Activated B cell treated with CpG ODN at 0.5 μM for 24 hours (primary cell): ENCODE measurements at regions not wholly inside any gene's neighbourhood (a gene's known extent, or its start where the extent isn't known, plus 50 kb on each side); places are given as distances from the start of the nearest gene placed in this dataset.

ENCODE experiments used
- ATAC-seq: fragments of 200-7000 bp; cut with Tn5 transposase; one replicate; pipeline ENCODE4 v1.10.0; 2021; ENCODE audit warnings: low read depth, mild to moderate bottlenecking, moderate library complexity
- CTCF ChIA-PET: fragments of 350-600 bp; sonication (Branson Sonifier 250); formaldehyde crosslinking; loops from one replicate; lab custom pipeline; 2021; ENCODE audit warnings: antibody characterized with exemption; lab: Charles Lee
- POLR2A ChIA-PET: fragments of 350-600 bp; sonication (Branson Sonifier 250); formaldehyde crosslinking; loops from one replicate; lab custom pipeline; 2021; ENCODE audit warnings: antibody characterized with exemption; lab: Charles Lee
- DNase-seq: peaks from one replicate; pipeline ENCODE4 v3.0.0; 2022
- H3K27ac Mint-ChIP-seq: one replicate; pipeline ENCODE4 v1.8.0; 2020; ENCODE audit warnings: mixed read lengths
- H3K27me3 Mint-ChIP-seq: one replicate; pipeline ENCODE4 v1.8.0; 2021; ENCODE audit warnings: mixed read lengths
- H3K36me3 Mint-ChIP-seq: one replicate; pipeline ENCODE4 v1.8.0; 2021; ENCODE audit warnings: low read depth, mixed read lengths
- H3K4me1 Mint-ChIP-seq: one replicate; pipeline ENCODE4 v1.8.0; 2021; ENCODE audit warnings: mixed read lengths
- H3K4me3 Mint-ChIP-seq: one replicate; pipeline ENCODE4 v1.8.0; 2020; ENCODE audit warnings: mild to moderate bottlenecking, mixed read lengths
- H3K9me3 Mint-ChIP-seq: one replicate; pipeline ENCODE4 v1.8.0; 2020; ENCODE audit warnings: mixed read lengths
- CTCF ChIP-seq: fragments of 200-600 bp; IDR thresholded peaks from one replicate; pipeline ENCODE4 v1.8.0; 2022; ENCODE audit warnings: antibody characterized with exemption, mild to moderate bottlenecking
- intact Hi-C: fragments of 100-400 bp; cut with micrococcal nuclease; formaldehyde crosslinking; loops from one replicate; pipeline ENCODE4 v1.15.1; 2024

GRCh38 chr4:89528526-89529133 is 221.0 kb upstream of the GPRIN3 start:
- intact Hi-C loops: no loop called here
- Mint-ChIP-seq H3K36me3 (no peaks in the 10 kb centered on the region), H3K9me3 (no peaks in the 10 kb centered on the region), H3K27ac (no peak overlapping the region), H3K27me3 (peaks cover 3% of the 10 kb centered on the region), H3K4me1 (no peaks in the 10 kb centered on the region), H3K4me3 (no peak overlapping the region)
- CTCF ChIA-PET: no interaction called here
- no peak for ATAC-seq
- DNase-seq: no peak
- TF ChIP-seq CTCF: no peak
- POLR2A ChIA-PET: no interaction called here

- ChIA-PET POLR2A (no interaction called here), CTCF (no interaction called here)
- H3K27me3 Mint-ChIP-seq: peaks cover 2% of the 10 kb centered on the region
- H3K27ac Mint-ChIP-seq: no peak overlapping the region
- no peak for DNase-seq
- ATAC-seq: no peak
- H3K9me3 Mint-ChIP-seq: no peaks in the 10 kb centered on the region
- no peak overlapping the region for H3K4me3 Mint-ChIP-seq
- no peaks in the 10 kb centered on the region for H3K4me1 Mint-ChIP-seq
- no peaks in the 10 kb centered on the region for H3K36me3 Mint-ChIP-seq
- intact Hi-C loops: no loop called here
- no peak for TF ChIP-seq CTCF
Observed at GRCh38 chr4:89521826-89522225, 214.2 kb upstream of the GPRIN3 start.

- no peaks in the 10 kb centered on the region for H3K4me1 Mint-ChIP-seq
- H3K4me3 Mint-ChIP-seq: no peak overlapping the region
- no peak for DNase-seq
- ChIA-PET POLR2A (no interaction called here), CTCF (no interaction called here)
- intact Hi-C loops: no loop called here
- no peak overlapping the region for H3K27ac Mint-ChIP-seq
- H3K27me3 Mint-ChIP-seq: no peaks in the 10 kb centered on the region
- TF ChIP-seq CTCF: no peak
- H3K36me3 Mint-ChIP-seq: no peaks in the 10 kb centered on the region
- H3K9me3 Mint-ChIP-seq: no peaks in the 10 kb centered on the region
- ATAC-seq: no peak
Observed at GRCh38 chr4:89519771-89520320, 212.2 kb upstream of the GPRIN3 start.

DNA sequence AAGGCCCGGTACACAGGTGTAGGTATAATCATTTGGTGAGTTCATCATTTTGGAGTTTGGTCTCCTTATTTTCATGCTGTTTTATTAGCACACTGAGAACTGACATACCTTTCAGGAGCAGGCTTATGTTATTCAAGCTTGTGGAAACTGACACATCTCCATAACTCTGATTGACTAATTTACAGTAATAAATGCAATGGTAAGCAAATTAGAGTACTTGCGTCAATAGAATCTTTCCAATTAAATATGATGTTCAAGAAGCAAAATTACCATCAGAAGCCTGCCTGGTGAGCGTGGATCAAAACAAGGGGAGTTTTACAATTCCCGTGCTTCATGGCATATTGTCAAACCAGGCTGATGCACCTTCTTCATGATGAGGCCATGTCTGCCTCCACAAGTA is 210.7 kb upstream of the GPRIN3 start:
- no peak for TF ChIP-seq CTCF
- ATAC-seq (no peak), DNase-seq (no peak)
- Mint-ChIP-seq H3K27ac (no peak overlapping the region), H3K4me1 (no peaks in the 10 kb centered on the region), H3K4me3 (no peak overlapping the region), H3K36me3 (no peaks in the 10 kb centered on the region), H3K9me3 (no peaks in the 10 kb centered on the region), H3K27me3 (no peaks in the 10 kb centered on the region)
- intact Hi-C loops: no loop called here
- POLR2A ChIA-PET: no interaction called here
- CTCF ChIA-PET: no interaction called here

GRCh38 chr4:89514811-89515210 is 207.2 kb upstream of the GPRIN3 start:
- H3K9me3 Mint-ChIP-seq: no peaks in the 10 kb centered on the region
- no peaks in the 10 kb centered on the region for H3K27me3 Mint-ChIP-seq
- ChIA-PET POLR2A (no interaction called here), CTCF (no interaction called here)
- ATAC-seq (no peak), DNase-seq (no peak)
- no peaks in the 10 kb centered on the region for H3K4me1 Mint-ChIP-seq
- no peaks in the 10 kb centered on the region for H3K36me3 Mint-ChIP-seq
- no peak overlapping the region for H3K27ac Mint-ChIP-seq
- intact Hi-C loops: no loop called here
- no peak for TF ChIP-seq CTCF
- H3K4me3 Mint-ChIP-seq: no peak overlapping the region
